ENCODE measurements at regions not wholly inside any gene's neighbourhood (a gene's known extent, or its start where the extent isn't known, plus 50 kb on each side); places are given as distances from the start of the nearest gene placed in this dataset.

DNA sequence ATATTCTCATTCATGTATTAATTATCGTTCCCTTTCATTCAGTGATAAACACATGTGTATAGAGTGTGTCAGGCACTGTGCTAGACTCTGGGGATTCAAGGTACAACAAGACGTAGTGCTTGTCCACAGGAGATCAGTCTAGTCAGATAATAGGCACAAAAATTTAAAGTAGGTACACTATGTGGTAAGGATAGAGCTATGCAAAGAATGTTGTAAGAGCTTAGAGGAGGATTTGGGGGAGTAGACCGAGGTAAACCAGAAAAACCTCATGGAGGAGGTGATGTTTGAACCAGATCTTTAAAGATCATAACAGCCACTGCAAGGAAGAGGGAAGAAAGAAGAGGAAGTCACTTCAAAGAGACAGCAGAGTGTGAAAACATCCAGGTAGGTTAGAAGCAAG lies 256.9 kb upstream of the DDX18 start:
- Histone ChIP-seq H3K4me3 (replicated peaks in 1 of 4; ENCODE audit: control extremely low read depth in 1 of 4, insufficient read depth in 1 of 4, low read depth in 3 of 4, low read length in 4 of 4) (no peak overlapping the region), H2AFZ (ENCODE audit: low read length) (no peak overlapping the region)

GRCh38 chr2:117562654-117563053 lies 251.8 kb upstream of the DDX18 start:
- Histone ChIP-seq H3K4me2 (ENCODE audit: extremely low read depth, insufficient read depth, low read length) (no peak overlapping the region), H3K9me3 (ENCODE audit: control insufficient read depth, insufficient read depth, low read depth, low read length) (no peaks in the 10 kb centered on the region), H3K79me2 (ENCODE audit: control insufficient read depth, insufficient read depth, low read length) (no peaks in the 10 kb centered on the region), H2AFZ (ENCODE audit: low read length) (no peak overlapping the region), H3K4me3 (replicated peaks in 1 of 4; ENCODE audit: control extremely low read depth in 1 of 4, insufficient read depth in 1 of 4, low read depth in 3 of 4, low read length in 4 of 4) (no peak overlapping the region), H4K20me1 (ENCODE audit: control insufficient read depth, extremely low read depth, insufficient read depth, low read length) (no peaks in the 10 kb centered on the region), H3K36me3 (ENCODE audit: control insufficient read depth, insufficient read depth, low read length) (no peaks in the 10 kb centered on the region), H3K27me3 (ENCODE audit: control insufficient read depth, insufficient read depth, low read length) (no peaks in the 10 kb centered on the region), H3K27ac (ENCODE audit: insufficient read depth, low read length) (no peak overlapping the region), H3K9ac (ENCODE audit: insufficient read depth, low read length) (no peak overlapping the region), H3K4me1 (ENCODE audit: control insufficient read depth, extremely low read depth, insufficient read depth, low read length) (no peaks in the 10 kb centered on the region)
- no peak for TF ChIP-seq EZH2 (IDR thresholded peaks at IDR 0.05; ENCODE audit: low read length, missing control alignments)
- no peak for TF ChIP-seq CTCF (conservative IDR thresholded peaks at IDR 0.05 in 1 of 2, IDR thresholded peaks at IDR 0.05 in 1 of 2; ENCODE audit: low read depth in 1 of 2, low read length in 2 of 2)
- DNase-seq (ENCODE audit: low read depth in 2 of 2), result no peak

More for the DNA sequence above, 256.9 kb upstream of the DDX18 start:
- Histone ChIP-seq H4K20me1 (ENCODE audit: control insufficient read depth, extremely low read depth, insufficient read depth, low read length) (no peaks in the 10 kb centered on the region), H3K9ac (ENCODE audit: insufficient read depth, low read length) (no peak overlapping the region), H3K27me3 (ENCODE audit: control insufficient read depth, insufficient read depth, low read length) (no peaks in the 10 kb centered on the region), H3K36me3 (ENCODE audit: control insufficient read depth, insufficient read depth, low read length) (no peaks in the 10 kb centered on the region), H3K9me3 (ENCODE audit: control insufficient read depth, insufficient read depth, low read depth, low read length) (no peaks in the 10 kb centered on the region), H3K4me2 (ENCODE audit: extremely low read depth, insufficient read depth, low read length) (no peak overlapping the region), H3K79me2 (ENCODE audit: control insufficient read depth, insufficient read depth, low read length) (no peaks in the 10 kb centered on the region), H3K4me1 (ENCODE audit: control insufficient read depth, extremely low read depth, insufficient read depth, low read length) (no peaks in the 10 kb centered on the region), H3K27ac (ENCODE audit: insufficient read depth, low read length) (no peak overlapping the region)
- DNase-seq (ENCODE audit: low read depth in 2 of 2), result no peak
- TF ChIP-seq CTCF (conservative IDR thresholded peaks at IDR 0.05 in 1 of 2, IDR thresholded peaks at IDR 0.05 in 1 of 2; ENCODE audit: low read depth in 1 of 2, low read length in 2 of 2) (no peak), EZH2 (IDR thresholded peaks at IDR 0.05; ENCODE audit: low read length, missing control alignments) (no peak)

GRCh38 chr2:117571590-117572349 lies 242.7 kb upstream of the DDX18 start:
- Histone ChIP-seq H3K36me3 (ENCODE audit: control insufficient read depth, insufficient read depth, low read length) (no peaks in the 10 kb centered on the region), H3K27me3 (ENCODE audit: control insufficient read depth, insufficient read depth, low read length) (no peaks in the 10 kb centered on the region), H4K20me1 (ENCODE audit: control insufficient read depth, extremely low read depth, insufficient read depth, low read length) (no peaks in the 10 kb centered on the region), H3K9ac (ENCODE audit: insufficient read depth, low read length) (no peak overlapping the region), H3K9me3 (ENCODE audit: control insufficient read depth, insufficient read depth, low read depth, low read length) (no peaks in the 10 kb centered on the region), H3K4me1 (ENCODE audit: control insufficient read depth, extremely low read depth, insufficient read depth, low read length) (no peaks in the 10 kb centered on the region), H3K4me3 (replicated peaks in 1 of 4; ENCODE audit: control extremely low read depth in 1 of 4, insufficient read depth in 1 of 4, low read depth in 3 of 4, low read length in 4 of 4) (no peak overlapping the region), H3K4me2 (ENCODE audit: extremely low read depth, insufficient read depth, low read length) (no peak overlapping the region), H2AFZ (ENCODE audit: low read length) (no peak overlapping the region), H3K27ac (ENCODE audit: insufficient read depth, low read length) (no peak overlapping the region), H3K79me2 (ENCODE audit: control insufficient read depth, insufficient read depth, low read length) (no peaks in the 10 kb centered on the region)
- TF ChIP-seq EZH2 (IDR thresholded peaks at IDR 0.05; ENCODE audit: low read length, missing control alignments) (no peak), CTCF (conservative IDR thresholded peaks at IDR 0.05 in 1 of 2, IDR thresholded peaks at IDR 0.05 in 1 of 2; ENCODE audit: low read depth in 1 of 2, low read length in 2 of 2) (no peak)
- no peak for DNase-seq (ENCODE audit: low read depth in 2 of 2)

Measured in fibroblast of lung (primary cell).